ENCODE measurements at regions not wholly inside any gene's neighbourhood (a gene's known extent, or its start where the extent isn't known, plus 50 kb on each side); places are given as distances from the start of the nearest gene placed in this dataset.

DNA sequence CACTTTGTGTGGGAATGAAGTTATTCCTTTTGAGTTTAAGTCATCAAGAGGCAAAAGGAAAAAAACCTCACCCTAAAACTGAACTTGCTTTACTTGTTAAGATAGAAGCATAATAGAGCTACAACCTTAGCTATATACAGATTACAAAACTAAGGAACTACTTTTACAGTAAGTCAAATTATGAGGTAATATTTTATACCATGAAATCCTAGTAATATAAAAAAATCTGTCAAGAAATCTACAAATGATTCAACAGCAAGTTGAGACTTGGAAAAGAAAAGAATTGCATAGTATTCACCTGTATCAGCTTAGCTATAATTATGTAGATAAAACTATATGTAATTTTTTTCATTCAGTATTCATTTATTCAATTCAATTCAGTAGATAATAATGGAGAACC is 335.3 kb downstream of the KLF5 start:
- no peak for DNase-seq (ENCODE audit: low read depth)

GRCh38 chr13:73390100-73390499 is 331.3 kb downstream of the KLF5 start:
- no peak for DNase-seq (ENCODE audit: low read depth)

GRCh38 chr13:73388586-73388985 is 329.8 kb downstream of the KLF5 start:
- no peak for DNase-seq (ENCODE audit: low read depth)

- no peak for DNase-seq (ENCODE audit: low read depth)
Measured at GRCh38 chr13:73387318-73387717, 328.5 kb downstream of the KLF5 start.

GRCh38 chr13:73385848-73386247 is 327.0 kb downstream of the KLF5 start:
- no peak for DNase-seq (ENCODE audit: low read depth)

GRCh38 chr13:73372666-73373627 is 314.1 kb downstream of the KLF5 start:
- no peak for DNase-seq (ENCODE audit: low read depth)

GRCh38 chr13:73370066-73370465 is 311.3 kb downstream of the KLF5 start:
- no peak for DNase-seq (ENCODE audit: low read depth)

DNA sequence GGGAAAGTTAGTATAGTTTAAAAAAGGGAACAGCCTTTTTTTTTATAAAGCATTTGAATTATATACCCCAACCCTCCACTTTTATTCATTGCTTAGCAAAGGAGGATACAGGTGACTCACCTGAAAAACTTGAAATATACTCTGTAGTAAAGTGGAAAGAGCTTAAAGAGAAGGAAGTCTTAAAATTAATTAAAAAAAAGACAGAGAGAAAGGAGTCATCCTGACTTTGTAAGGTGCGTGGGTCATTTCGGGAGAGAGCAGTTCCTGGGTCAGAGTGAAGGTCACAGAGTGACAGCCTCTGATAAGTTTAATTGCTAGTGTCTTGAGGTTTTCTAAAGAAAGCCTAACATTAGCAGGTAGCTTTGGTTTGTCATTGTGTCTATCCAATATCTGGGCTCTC is 310.3 kb downstream of the KLF5 start:
- DNase-seq (ENCODE audit: low read depth) = no peak

DNA sequence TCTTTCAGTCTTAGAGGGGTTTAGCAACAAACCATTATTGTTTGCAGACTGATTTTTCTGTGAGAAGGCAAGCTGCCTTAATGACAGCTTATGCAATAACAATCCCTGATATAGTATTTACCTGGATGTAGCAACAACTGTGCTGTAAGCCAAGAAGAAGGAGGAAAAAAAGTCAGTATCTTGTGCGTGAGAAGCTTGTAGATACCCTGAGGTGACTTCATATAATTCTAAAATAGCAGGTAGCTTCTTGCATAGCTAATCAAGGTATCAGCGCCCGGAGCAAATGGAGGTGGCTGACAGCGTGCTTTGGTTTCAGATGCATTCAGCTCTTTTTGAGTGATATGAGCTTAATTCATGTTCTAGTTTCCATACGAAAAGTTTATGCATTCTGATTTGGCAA is 309.8 kb downstream of the KLF5 start:
- DNase-seq (ENCODE audit: low read depth) = no peak

DNA sequence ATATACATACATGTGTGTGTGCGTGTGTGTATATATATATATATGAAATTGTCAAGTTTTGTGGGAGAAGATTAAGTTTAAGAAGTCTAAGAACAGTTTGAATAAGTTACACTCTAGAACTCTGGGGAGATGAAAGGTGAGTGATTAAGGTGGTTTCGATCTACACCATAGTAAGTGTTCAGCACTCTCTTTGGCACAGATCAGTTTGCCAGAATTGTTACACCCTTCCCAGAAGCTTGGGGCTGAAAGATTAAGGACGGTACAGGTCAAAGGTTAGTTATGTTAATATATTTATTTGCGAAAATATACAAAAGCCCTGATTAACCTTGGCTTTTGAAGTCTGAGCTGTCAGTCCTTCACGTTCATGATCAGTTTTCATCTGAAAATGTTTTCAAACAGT is 309.1 kb downstream of the KLF5 start:
- DNase-seq (ENCODE audit: low read depth) = no peak

DNA sequence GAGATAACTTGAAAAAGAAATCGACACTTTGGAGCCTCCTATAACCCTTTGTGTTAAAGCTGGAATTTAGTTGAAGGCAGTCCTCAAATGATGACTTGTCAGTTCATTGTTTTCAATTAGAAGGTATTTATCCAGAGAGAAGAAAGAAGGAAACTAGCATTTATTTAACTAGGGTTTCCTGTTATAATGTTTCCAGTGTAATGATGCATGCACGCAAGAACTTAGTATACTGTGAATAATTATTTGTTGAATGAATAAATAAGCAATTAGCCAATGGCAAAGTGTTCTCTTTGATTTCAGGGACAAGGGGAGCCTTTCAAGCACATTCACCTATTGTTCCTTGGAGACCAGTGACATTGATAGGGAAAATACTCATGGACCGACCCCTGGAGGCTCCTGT is 307.4 kb downstream of the KLF5 start:
- no peak for DNase-seq (ENCODE audit: low read depth)

- DNase-seq (ENCODE audit: low read depth) = no peak
Measured at GRCh38 chr13:73365681-73366080, 306.9 kb downstream of the KLF5 start.

DNA sequence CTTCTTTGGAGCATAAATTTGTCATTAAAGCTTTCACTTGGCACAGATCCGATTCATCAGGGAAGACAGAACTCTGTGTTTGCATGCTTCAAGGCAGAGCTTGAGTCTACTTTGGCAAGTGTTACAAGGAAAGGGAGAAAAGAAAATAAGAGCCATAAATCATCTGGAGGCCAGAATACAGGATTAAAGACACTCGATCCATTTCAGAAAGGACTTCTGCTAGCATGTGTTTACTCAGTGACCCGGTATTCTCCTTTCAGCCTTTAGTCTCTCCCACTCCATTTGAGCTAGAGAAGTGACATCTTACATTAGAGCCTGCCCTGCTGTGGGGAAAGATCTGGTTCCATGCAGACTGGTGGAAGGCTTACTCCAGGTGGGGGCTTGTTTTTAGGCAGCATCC is 306.4 kb downstream of the KLF5 start:
- no peak for DNase-seq (ENCODE audit: low read depth)

DNA sequence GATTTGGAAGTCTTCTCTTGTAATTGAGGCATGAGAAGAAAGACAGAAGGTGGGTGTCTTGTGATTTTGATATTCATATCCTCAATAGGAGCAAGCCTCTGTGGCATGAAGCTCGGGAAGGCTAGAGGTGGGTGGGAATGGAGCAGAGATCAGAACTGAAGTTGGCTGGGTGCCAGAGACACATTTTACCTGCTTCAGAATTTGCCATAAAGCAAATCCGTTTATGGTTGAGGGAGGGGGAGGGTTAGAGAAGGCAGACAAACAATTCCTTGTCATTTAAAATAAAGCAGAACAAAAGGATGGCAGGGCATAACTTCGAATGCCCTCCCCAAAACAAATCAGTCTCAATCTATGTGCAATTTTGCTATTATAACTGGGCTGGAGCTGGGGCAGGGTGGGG is 305.9 kb downstream of the KLF5 start:
- DNase-seq (ENCODE audit: low read depth) = no peak

DNA sequence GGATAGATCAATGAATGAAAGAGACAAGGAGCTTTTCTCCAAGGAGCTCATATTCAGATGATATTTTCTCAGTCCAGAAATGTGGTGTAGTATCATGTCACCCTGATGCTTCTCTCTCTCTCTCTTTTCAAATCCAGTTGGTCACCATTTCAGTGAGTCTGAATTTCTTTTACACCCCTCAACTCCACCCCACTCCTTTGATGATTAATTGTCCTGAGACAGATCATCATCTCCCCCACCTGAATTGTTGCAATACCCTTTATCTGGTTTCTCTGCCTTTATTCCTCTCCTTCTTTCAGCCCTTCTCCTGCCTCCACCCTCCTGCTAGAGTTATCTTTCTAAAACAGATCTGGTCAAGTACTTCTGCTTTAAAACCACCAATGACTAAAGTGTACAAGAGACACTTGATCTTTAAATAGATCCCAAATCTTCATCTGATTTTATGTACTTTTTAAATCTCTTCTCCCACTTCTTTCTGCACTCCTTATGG is 299.8 kb downstream of the KLF5 start:
- DNase-seq (ENCODE audit: low read depth) = no peak

- no peak for DNase-seq (ENCODE audit: low read depth)
Measured at GRCh38 chr13:73355134-73355533, 296.3 kb downstream of the KLF5 start.

DNA sequence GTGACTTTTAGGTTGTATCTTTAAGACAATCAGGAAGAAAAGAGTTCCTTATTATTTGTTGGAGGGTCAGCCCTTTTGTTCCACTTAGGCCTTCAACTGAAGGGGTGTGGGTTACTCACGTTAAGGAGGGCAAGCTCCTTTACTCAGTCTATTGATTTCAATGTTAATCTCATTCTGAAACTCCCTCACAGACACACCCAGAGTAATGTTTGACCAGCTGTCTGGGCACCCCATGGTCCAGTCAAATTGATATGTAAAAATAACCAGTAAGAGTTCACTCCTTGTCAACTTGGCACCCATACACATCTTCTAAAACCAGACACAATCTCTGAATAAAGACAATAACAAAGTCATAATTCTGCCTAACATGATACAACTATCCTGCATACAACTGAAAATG is 292.9 kb downstream of the KLF5 start:
- no peak for DNase-seq (ENCODE audit: low read depth)

DNA sequence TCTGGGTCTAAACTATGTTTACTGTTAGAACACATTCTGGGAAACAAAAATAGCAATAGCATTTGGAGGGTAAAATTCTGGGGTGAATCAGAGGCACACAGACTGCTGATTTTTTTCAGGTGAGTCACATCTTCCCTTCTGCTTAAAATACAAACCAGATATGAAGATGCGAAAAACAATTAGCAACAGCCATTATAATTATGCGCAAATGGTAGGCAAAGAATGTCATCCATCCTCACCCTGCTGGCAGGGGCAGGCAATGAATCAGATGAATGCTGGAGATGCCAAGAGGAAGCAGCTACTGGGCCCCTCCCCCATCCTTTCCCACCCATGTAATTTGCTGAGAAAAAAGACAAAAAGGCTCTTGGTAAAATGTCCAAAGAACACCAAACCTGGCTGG is 282.9 kb downstream of the KLF5 start:
- DNase-seq (ENCODE audit: low read depth) = no peak

DNA sequence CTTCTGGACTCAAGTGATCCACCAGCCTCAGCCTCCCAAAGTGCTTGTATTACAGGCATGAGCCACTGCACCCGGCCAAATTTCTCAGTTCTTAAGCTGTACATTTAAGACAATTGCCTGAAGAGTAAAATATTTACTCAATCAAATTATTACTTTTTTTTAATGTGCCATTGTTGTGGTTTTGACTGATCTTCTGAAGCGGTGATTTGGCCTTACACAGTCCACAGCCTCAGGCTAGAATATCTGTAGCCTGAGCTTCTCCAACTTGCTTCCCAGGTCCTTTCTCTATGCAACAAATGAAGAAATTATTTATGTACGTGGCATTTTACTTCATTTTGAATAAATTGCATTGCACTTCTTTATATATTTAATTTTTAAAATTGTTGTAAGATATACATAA is 281.3 kb downstream of the KLF5 start:
- no peak for DNase-seq (ENCODE audit: low read depth)

DNA sequence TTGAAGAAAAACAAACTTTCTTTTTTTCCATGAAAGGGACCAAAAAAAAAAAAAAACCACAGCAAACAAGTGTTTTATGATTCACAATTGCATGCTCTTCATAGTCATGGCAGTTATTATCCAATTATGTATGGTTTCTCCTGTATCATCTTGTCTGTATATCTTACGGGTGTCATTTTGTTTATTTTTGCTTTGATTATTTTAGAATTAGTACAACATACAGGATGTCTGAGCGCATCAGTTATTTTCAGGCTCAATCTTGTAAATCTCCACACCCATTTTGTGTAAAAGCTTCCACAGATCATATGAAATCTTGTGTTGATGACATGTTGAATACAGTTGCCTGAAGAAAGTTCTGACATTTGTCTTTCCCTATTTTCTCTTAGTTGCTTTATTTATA is 280.3 kb downstream of the KLF5 start:
- no peak for DNase-seq (ENCODE audit: low read depth)

- DNase-seq (ENCODE audit: low read depth) = no peak
Measured at GRCh38 chr13:73338389-73338788, 279.6 kb downstream of the KLF5 start.

- no peak for DNase-seq (ENCODE audit: low read depth)
Measured at GRCh38 chr13:73337532-73337931, 278.7 kb downstream of the KLF5 start.

GRCh38 chr13:73336773-73337172 is 278.0 kb downstream of the KLF5 start:
- DNase-seq (ENCODE audit: low read depth) = no peak

DNA sequence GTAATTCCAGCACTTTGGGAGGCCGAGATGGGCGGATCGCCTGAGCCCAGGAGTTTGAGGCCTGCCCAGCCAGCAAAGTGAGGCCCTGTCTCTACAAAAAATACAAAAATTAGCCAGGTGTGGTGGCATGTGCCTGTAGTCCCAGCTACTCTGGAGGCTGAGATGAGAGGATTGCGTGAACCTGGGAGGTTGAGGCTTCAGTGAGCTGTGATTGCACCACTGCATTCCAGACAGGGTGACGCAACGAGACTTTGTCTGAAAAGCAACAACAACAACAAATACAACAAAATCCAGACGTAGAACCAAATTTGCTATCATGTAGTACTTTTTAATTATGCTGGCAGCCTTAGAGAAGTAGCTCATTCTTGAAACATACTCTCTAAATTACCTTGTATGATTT is 277.1 kb downstream of the KLF5 start:
- DNase-seq (ENCODE audit: low read depth) = no peak
